Liver (tissue), 3 donors: ENCODE measurements at regions not wholly inside any gene's neighbourhood (a gene's known extent, or its start where the extent isn't known, plus 50 kb on each side); places are given as distances from the start of the nearest gene placed in this dataset.
"Not testable (repeated sequence)": the region's sequence is repeated elsewhere in the genome, so short reads cannot be mapped to it uniquely, and the experiment has no call there.

ENCODE experiments used
- EGR1 ChIP-seq, 2 donors: IDR thresholded peaks; 2 replicates each; pipeline ENCODE4 v1.6.1; 2016 to 2018; ENCODE audit warnings: antibody characterized with exemption in 2 of 2, low read depth in 2 of 2
- FOXA1 ChIP-seq: IDR thresholded peaks from 2 replicates; pipeline ENCODE4 v1.6.1; 2016; ENCODE audit warnings: antibody characterized with exemption
- GABPA ChIP-seq, 2 donors: IDR thresholded peaks in 1 of 2; conservative IDR thresholded peaks in 1 of 2; 2 replicates each; pipeline ENCODE4 v1.6.1; 2016; ENCODE audit warnings: antibody characterized with exemption in 2 of 2, mild to moderate bottlenecking in 1 of 2, moderate library complexity in 1 of 2
- JUND ChIP-seq, 2 donors: IDR thresholded peaks; 2 replicates each; pipeline ENCODE4 v1.6.1; 2016; ENCODE audit warnings: antibody characterized with exemption in 2 of 2
- NR2F2 ChIP-seq: IDR thresholded peaks from 2 replicates; pipeline ENCODE4 v1.6.1; 2016; ENCODE audit warnings: antibody characterized with exemption
- RAD21 ChIP-seq, 2 donors: IDR thresholded peaks; 2 replicates each; pipeline ENCODE4 v1.6.1; 2016; ENCODE audit warnings: antibody characterized with exemption in 2 of 2, mild to moderate bottlenecking in 2 of 2
- REST ChIP-seq: IDR thresholded peaks from 2 replicates; pipeline ENCODE4 v1.6.1; 2016; ENCODE audit warnings: antibody characterized with exemption, mild to moderate bottlenecking
- RXRA ChIP-seq, 2 donors: IDR thresholded peaks; 2 replicates each; pipeline ENCODE4 v1.6.1; 2017 to 2018; ENCODE audit warnings: antibody characterized with exemption in 2 of 2, mild to moderate bottlenecking in 1 of 2
- TAF1 ChIP-seq: conservative IDR thresholded peaks from 2 replicates; pipeline ENCODE4 v1.6.1; 2016; ENCODE audit warnings: antibody characterized with exemption, mild to moderate bottlenecking
- YY1 ChIP-seq: IDR thresholded peaks from 2 replicates; pipeline ENCODE4 v1.6.1; 2016; ENCODE audit warnings: antibody characterized with exemption, mild to moderate bottlenecking
- ZBTB33 ChIP-seq: IDR thresholded peaks from 2 replicates; pipeline ENCODE4 v1.6.1; 2016; ENCODE audit warnings: antibody characterized with exemption
- TF ChIP-seq, protein P1 (sequence below): fragments of 150-350 bp; IDR thresholded peaks from 2 replicates; pipeline ENCODE4 v1.5.1; 2017; ENCODE audit warnings: improper control_type of control experiment, low read depth, low read length; ENCODE audit not compliant: missing input control
- TF ChIP-seq, protein P2 (sequence below): IDR thresholded peaks from 2 replicates; pipeline ENCODE4 v1.6.1; 2016; ENCODE audit warnings: antibody characterized with exemption
- TF ChIP-seq, protein P3 (sequence below): IDR thresholded peaks from 2 replicates; pipeline ENCODE4 v1.6.1; 2016; ENCODE audit warnings: antibody characterized with exemption
- donor health status: healthy.
- donor health status: healthy.

- TF ChIP-seq, protein P1, sequence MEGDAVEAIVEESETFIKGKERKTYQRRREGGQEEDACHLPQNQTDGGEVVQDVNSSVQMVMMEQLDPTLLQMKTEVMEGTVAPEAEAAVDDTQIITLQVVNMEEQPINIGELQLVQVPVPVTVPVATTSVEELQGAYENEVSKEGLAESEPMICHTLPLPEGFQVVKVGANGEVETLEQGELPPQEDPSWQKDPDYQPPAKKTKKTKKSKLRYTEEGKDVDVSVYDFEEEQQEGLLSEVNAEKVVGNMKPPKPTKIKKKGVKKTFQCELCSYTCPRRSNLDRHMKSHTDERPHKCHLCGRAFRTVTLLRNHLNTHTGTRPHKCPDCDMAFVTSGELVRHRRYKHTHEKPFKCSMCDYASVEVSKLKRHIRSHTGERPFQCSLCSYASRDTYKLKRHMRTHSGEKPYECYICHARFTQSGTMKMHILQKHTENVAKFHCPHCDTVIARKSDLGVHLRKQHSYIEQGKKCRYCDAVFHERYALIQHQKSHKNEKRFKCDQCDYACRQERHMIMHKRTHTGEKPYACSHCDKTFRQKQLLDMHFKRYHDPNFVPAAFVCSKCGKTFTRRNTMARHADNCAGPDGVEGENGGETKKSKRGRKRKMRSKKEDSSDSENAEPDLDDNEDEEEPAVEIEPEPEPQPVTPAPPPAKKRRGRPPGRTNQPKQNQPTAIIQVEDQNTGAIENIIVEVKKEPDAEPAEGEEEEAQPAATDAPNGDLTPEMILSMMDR, result not testable (repeated sequence)
- not testable (repeated sequence) for TF ChIP-seq YY1; GABPA (IDR thresholded peaks at IDR 0.05 in 1 of 2, conservative IDR thresholded peaks at IDR 0.05 in 1 of 2); TAF1; REST; FOXA1; ZBTB33; RAD21 (IDR thresholded peaks at IDR 0.05); JUND (IDR thresholded peaks at IDR 0.05); NR2F2; RXRA (IDR thresholded peaks at IDR 0.05); EGR1 (IDR thresholded peaks at IDR 0.05; ENCODE audit: low read depth in 2 of 2)
- TF ChIP-seq, protein P2, sequence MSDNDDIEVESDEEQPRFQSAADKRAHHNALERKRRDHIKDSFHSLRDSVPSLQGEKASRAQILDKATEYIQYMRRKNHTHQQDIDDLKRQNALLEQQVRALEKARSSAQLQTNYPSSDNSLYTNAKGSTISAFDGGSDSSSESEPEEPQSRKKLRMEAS, result not testable (repeated sequence)
- TF ChIP-seq, protein P3, sequence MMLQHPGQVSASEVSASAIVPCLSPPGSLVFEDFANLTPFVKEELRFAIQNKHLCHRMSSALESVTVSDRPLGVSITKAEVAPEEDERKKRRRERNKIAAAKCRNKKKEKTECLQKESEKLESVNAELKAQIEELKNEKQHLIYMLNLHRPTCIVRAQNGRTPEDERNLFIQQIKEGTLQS, result not testable (repeated sequence)
Observed at GRCh38 chr12:54123981-54124380, 64.8 kb downstream of the SMUG1 start.
